LNCaP clone FGC (cell line): ENCODE measurements at regions not wholly inside any gene's neighbourhood (a gene's known extent, or its start where the extent isn't known, plus 50 kb on each side); places are given as distances from the start of the nearest gene placed in this dataset.

Source experiments
- DNase-seq: peaks from one replicate; pipeline ENCODE4 v3.0.0-alpha.2; 2011; ENCODE audit warnings: low read depth
- H3K4me3 ChIP-seq: 2 replicates; pipeline ENCODE4 v1.5.1; 2011; ENCODE audit warnings: mild to moderate bottlenecking, low read depth, low read length, control low read depth
- CTCF ChIP-seq: IDR thresholded peaks from 2 replicates; pipeline ENCODE4 v1.5.1; 2012; ENCODE audit warnings: mild to moderate bottlenecking; ENCODE audit not compliant: control insufficient read depth, insufficient read depth; ENCODE audit errors: extremely low read depth

- no peak overlapping the region for H3K4me3 ChIP-seq
- no peak for DNase-seq
- TF ChIP-seq CTCF = no peak
Observed at GRCh38 chr5:17929171-17929570, 294.9 kb downstream of the TAF11L14 start.

- DNase-seq = no peak
- TF ChIP-seq CTCF = no peak
- H3K4me3 ChIP-seq = no peak overlapping the region
Observed at GRCh38 chr5:17930346-17930745, 296.1 kb downstream of the TAF11L14 start.

- TF ChIP-seq CTCF = no peak
- DNase-seq = no peak
- H3K4me3 ChIP-seq = no peak overlapping the region
Observed at GRCh38 chr5:17944046-17944445, 309.8 kb downstream of the TAF11L14 start.

- TF ChIP-seq CTCF = no peak
- H3K4me3 ChIP-seq = no peak overlapping the region
- DNase-seq = no peak
Observed at GRCh38 chr5:17947029-17947428, 312.8 kb downstream of the TAF11L14 start.

- peak; percentile 82 for DNase-seq
- H3K4me3 ChIP-seq = peak overlapping the region; percentile 10
- peak; percentile 43 for TF ChIP-seq CTCF
Observed at GRCh38 chr5:17951392-17952169, 317.3 kb downstream of the TAF11L14 start.

- no peak for DNase-seq
- no peak for TF ChIP-seq CTCF
- peak overlapping the region; percentile 10 for H3K4me3 ChIP-seq
Observed at GRCh38 chr5:17952231-17952630, 318.0 kb downstream of the TAF11L14 start.

GRCh38 chr5:17964067-17964466 is 329.8 kb downstream of the TAF11L14 start:
- H3K4me3 ChIP-seq = no peak overlapping the region
- no peak for DNase-seq
- no peak for TF ChIP-seq CTCF
